Natural killer cell (primary cell): ENCODE measurements at regions not wholly inside any gene's neighbourhood (a gene's known extent, or its start where the extent isn't known, plus 50 kb on each side); places are given as distances from the start of the nearest gene placed in this dataset.

Experiments used
- ATAC-seq, 3 donors: fragments of 150-1000 bp in 2 of 3; fragments of 200-7000 bp in 1 of 3; cut with Tn5 transposase; 1 replicate in 1 of 3; 2 replicates in 2 of 3; pipeline ENCODE4 v1.10.0; 2021; ENCODE audit warnings: mild to moderate bottlenecking in 2 of 3, moderate library complexity in 2 of 3
- DNase-seq, 2 donors: peaks; one replicate each; pipeline versions ENCODE4 v3.0.0 to v3.0.0-alpha.2; 2013 to 2021; ENCODE audit warnings: mixed read lengths in 1 of 2
- H3K27ac ChIP-seq: one replicate; pipeline ENCODE4 v1.5.1; 2013; ENCODE audit warnings: mild to moderate bottlenecking, low read length
- H3K27me3 ChIP-seq: one replicate; pipeline ENCODE4 v1.6.1; 2013; ENCODE audit warnings: low read length; ENCODE audit not compliant: control insufficient read depth, insufficient read depth
- H3K36me3 ChIP-seq: one replicate; pipeline ENCODE4 v1.6.1; 2013; ENCODE audit warnings: low read length; ENCODE audit not compliant: control insufficient read depth, insufficient read depth
- H3K4me1 ChIP-seq: one replicate; pipeline ENCODE4 v1.6.1; 2013; ENCODE audit warnings: low read length; ENCODE audit not compliant: control insufficient read depth, insufficient read depth
- H3K4me3 ChIP-seq: one replicate; pipeline ENCODE4 v1.5.1; 2013; ENCODE audit warnings: low read length
- H3K9me3 ChIP-seq: one replicate; pipeline ENCODE4 v1.6.1; 2013; ENCODE audit warnings: low read length; ENCODE audit not compliant: control insufficient read depth, insufficient read depth
- H3K27ac Mint-ChIP-seq, 2 donors: one replicate each; pipeline ENCODE4 v1.8.0; 2022; ENCODE audit warnings: mild to moderate bottlenecking in 2 of 2, mixed read lengths in 2 of 2, moderate library complexity in 1 of 2
- H3K27me3 Mint-ChIP-seq, 2 donors: one replicate each; pipeline ENCODE4 v1.8.0; 2022; ENCODE audit warnings: low read depth in 2 of 2, mixed read lengths in 2 of 2
- H3K36me3 Mint-ChIP-seq: one replicate; pipeline ENCODE4 v1.8.0; 2022; ENCODE audit warnings: mixed read lengths
- H3K4me1 Mint-ChIP-seq, 2 donors: one replicate each; pipeline ENCODE4 v1.8.0; 2022; ENCODE audit warnings: mixed read lengths in 2 of 2
- H3K4me3 Mint-ChIP-seq: one replicate; pipeline ENCODE4 v1.8.0; 2022; ENCODE audit warnings: mild to moderate bottlenecking, moderate library complexity, mixed read lengths
- H3K9me3 Mint-ChIP-seq, 2 donors: one replicate each; pipeline ENCODE4 v1.8.0; 2022; ENCODE audit warnings: mixed read lengths in 2 of 2
- CTCF ChIP-seq: fragments of 200-600 bp; IDR thresholded peaks from one replicate; pipeline ENCODE4 v1.8.0; 2022; ENCODE audit warnings: antibody characterized with exemption
- WGBS: methylation state at CpG from one replicate; pipeline ENCODE4 v1.1.7; 2013; ENCODE audit warnings: missing lambda C conversion rate; ENCODE audit not compliant: insufficient coverage; 5-methylcytosine and 5-hydroxymethylcytosine counted together
- intact Hi-C: fragments of 100-400 bp; cut with micrococcal nuclease; formaldehyde crosslinking; loops from one replicate; pipeline ENCODE4 v1.14.2; 2022

DNA sequence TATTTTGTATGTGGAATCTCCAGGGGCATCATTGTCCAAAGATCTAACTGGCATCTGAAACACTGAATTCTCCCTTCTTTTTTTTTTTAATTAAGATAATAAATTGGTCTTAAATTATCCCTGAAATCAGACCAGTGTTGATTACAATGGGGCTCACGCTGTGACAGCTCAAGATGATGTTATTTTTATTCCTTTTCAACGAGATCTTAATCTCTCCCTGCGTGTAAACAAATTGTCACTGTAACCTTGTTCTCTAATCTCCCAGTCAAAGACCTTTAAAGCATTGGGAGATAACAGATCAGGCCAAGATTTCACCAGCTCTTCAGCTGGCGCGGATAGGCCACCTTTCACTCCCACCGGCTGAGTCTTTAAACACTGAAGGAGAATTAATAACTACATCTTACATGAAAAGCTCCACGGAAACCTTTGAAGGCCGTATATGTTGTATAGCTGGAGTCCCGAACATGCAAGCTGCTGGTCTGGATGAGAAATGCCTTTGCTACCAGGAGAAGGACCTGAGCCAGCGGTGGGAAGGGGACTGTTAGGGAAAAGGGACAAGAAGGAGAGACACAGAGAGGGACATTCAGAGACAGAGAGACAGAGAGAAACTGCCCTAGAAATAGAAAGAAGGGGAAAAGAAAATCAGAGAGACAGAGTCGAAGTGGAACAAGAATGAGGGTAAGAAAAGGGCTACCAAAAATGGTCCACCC lies 418.8 kb upstream of the NR2F2 start:
- DNase-seq (no peak), ATAC-seq (no peak)
- no peak overlapping the region for H3K4me3 Mint-ChIP-seq
- TF ChIP-seq CTCF = no peak
- H3K36me3 ChIP-seq = no peaks in the 10 kb centered on the region
- no peaks in the 10 kb centered on the region for H3K27me3 ChIP-seq
- WGBS = 84% methylated on average over 11 of the region's 11 CpGs
- H3K27ac Mint-ChIP-seq = no peak overlapping the region
- H3K27ac ChIP-seq = no peak overlapping the region
- H3K4me1 ChIP-seq = no peaks in the 10 kb centered on the region
- H3K9me3 Mint-ChIP-seq = no peaks in the 10 kb centered on the region
- H3K9me3 ChIP-seq = no peaks in the 10 kb centered on the region
- H3K4me3 ChIP-seq = no peak overlapping the region
- intact Hi-C loops = no loop called here
- H3K27me3 Mint-ChIP-seq = peaks cover 8 to 26% of the 10 kb centered on the region in 2 donors
- peaks cover 8 to 13% of the 10 kb centered on the region in 2 donors for H3K4me1 Mint-ChIP-seq
- H3K36me3 Mint-ChIP-seq = no peaks in the 10 kb centered on the region

- WGBS = 90% methylated on average over 7 of the region's 7 CpGs
- TF ChIP-seq CTCF = no peak
- Mint-ChIP-seq H3K27me3 (peaks cover 9 to 31% of the 10 kb centered on the region in 2 donors), H3K36me3 (no peaks in the 10 kb centered on the region), H3K9me3 (no peaks in the 10 kb centered on the region), H3K4me1 (peaks cover 8 to 13% of the 10 kb centered on the region in 2 donors), H3K4me3 (no peak overlapping the region), H3K27ac (no peak overlapping the region)
- Histone ChIP-seq H3K36me3 (no peaks in the 10 kb centered on the region), H3K4me1 (no peaks in the 10 kb centered on the region), H3K27ac (no peak overlapping the region), H3K4me3 (no peak overlapping the region), H3K27me3 (no peaks in the 10 kb centered on the region), H3K9me3 (no peaks in the 10 kb centered on the region)
- DNase-seq (no peak), ATAC-seq (no peak)
- intact Hi-C loops = no loop called here
Measured at GRCh38 chr15:95912280-95912625, 418.2 kb upstream of the NR2F2 start.

DNA sequence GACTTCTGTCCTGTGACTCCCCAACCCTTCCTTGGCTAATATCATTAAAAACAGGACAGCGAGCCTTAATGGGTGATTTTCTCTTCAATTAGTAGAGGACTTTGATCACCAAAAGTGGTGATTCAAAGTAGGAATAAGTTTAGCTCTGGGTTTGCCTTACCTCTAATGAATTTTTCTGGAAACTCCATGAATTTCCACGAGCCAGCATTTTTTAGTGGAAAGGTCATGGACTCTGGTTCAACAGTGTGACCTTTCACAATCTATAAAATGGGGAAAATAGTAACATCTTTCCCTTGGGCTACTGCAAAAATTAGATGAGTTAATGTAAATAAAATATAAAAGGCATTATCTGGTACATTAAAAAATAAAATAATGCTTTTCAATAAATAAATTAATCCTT lies 417.8 kb upstream of the NR2F2 start:
- H3K27ac ChIP-seq = no peak overlapping the region
- H3K4me1 ChIP-seq = no peaks in the 10 kb centered on the region
- intact Hi-C loops = no loop called here
- H3K4me3 ChIP-seq = no peak overlapping the region
- peaks cover 9 to 32% of the 10 kb centered on the region in 2 donors for H3K27me3 Mint-ChIP-seq
- no peak overlapping the region for H3K27ac Mint-ChIP-seq
- H3K4me3 Mint-ChIP-seq = no peak overlapping the region
- H3K36me3 ChIP-seq = no peaks in the 10 kb centered on the region
- TF ChIP-seq CTCF = no peak
- peaks cover 8 to 13% of the 10 kb centered on the region in 2 donors for H3K4me1 Mint-ChIP-seq
- ATAC-seq (no peak), DNase-seq (no peak)
- no peaks in the 10 kb centered on the region for H3K36me3 Mint-ChIP-seq
- no peaks in the 10 kb centered on the region for H3K9me3 Mint-ChIP-seq
- H3K9me3 ChIP-seq = no peaks in the 10 kb centered on the region
- no peaks in the 10 kb centered on the region for H3K27me3 ChIP-seq
- 87% methylated on average over 2 of the region's 2 CpGs for WGBS

GRCh38 chr15:95916568-95916967 lies 413.9 kb upstream of the NR2F2 start:
- H3K36me3 Mint-ChIP-seq = no peaks in the 10 kb centered on the region
- ATAC-seq (no peak), DNase-seq (no peak)
- Histone ChIP-seq H3K27ac (no peak overlapping the region), H3K36me3 (no peaks in the 10 kb centered on the region), H3K27me3 (no peaks in the 10 kb centered on the region), H3K9me3 (no peaks in the 10 kb centered on the region), H3K4me3 (no peak overlapping the region), H3K4me1 (no peaks in the 10 kb centered on the region)
- TF ChIP-seq CTCF = no peak
- H3K9me3 Mint-ChIP-seq = no peaks in the 10 kb centered on the region
- WGBS = 93% methylated on average over 1 of the region's 3 CpGs
- intact Hi-C loops = no loop called here
- H3K4me3 Mint-ChIP-seq = no peak overlapping the region
- H3K27ac Mint-ChIP-seq = no peak overlapping the region
- peaks cover 6 to 25% of the 10 kb centered on the region in 2 donors for H3K27me3 Mint-ChIP-seq
- peaks cover 8 to 13% of the 10 kb centered on the region in 2 donors for H3K4me1 Mint-ChIP-seq
